Pons (tissue), 1 donor: ENCODE measurements at regions not wholly inside any gene's neighbourhood (a gene's known extent, or its start where the extent isn't known, plus 50 kb on each side); places are given as distances from the start of the nearest gene placed in this dataset.
"Not testable (repeated sequence)": the region's sequence is repeated elsewhere in the genome, so short reads cannot be mapped to it uniquely, and the experiment has no call there.

Experiments used
- DNase-seq: peaks from one replicate; pipeline ENCODE4 v3.0.0-alpha.2; 2016; ENCODE audit warnings: low spot score

GRCh38 chr4:111136438-111136837 lies 513.6 kb upstream of the PITX2 start:
- no peak for DNase-seq

DNA sequence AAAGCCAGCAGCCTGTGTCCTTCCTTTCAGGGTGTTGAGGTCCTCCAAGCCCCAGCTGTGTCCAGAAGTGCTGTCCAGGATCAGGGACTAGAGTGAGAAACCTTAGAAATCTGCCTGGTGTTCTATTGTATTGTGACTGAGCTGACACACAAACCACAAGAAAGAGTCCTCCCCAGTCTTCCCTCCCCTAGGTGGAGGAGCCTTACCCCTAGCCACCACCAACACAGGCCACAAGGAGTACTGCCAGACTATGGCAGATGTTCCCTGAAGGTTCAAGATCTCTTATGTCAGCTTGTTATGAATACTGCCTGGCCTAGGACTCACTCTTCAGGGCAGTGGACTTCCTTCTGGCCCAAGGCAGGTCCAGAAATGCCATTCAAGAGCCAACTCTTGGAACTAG lies 514.1 kb upstream of the PITX2 start:
- no peak for DNase-seq

GRCh38 chr4:111143510-111143909 lies 520.6 kb upstream of the PITX2 start:
- no peak for DNase-seq

DNA sequence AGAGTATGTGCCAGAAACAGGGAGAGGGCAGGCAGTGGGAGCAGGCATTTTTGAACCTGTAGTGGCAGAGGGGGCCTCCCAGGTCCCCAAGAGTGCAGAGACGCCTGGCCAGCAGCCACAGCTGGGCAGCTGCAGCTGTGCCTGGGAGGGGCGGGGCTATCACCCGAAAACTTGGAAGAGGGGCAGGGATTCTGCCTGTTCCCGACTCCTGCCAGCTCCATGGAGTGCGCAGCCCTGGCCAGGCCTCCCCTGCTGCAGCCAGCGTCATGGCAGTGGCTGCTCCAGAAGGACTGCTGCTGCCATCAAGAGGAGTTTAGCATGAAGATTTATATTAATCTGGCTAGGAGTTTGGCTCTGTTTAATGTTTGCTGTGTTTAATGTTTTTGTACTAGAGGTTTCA lies 532.1 kb upstream of the PITX2 start:
- no peak for DNase-seq

DNA sequence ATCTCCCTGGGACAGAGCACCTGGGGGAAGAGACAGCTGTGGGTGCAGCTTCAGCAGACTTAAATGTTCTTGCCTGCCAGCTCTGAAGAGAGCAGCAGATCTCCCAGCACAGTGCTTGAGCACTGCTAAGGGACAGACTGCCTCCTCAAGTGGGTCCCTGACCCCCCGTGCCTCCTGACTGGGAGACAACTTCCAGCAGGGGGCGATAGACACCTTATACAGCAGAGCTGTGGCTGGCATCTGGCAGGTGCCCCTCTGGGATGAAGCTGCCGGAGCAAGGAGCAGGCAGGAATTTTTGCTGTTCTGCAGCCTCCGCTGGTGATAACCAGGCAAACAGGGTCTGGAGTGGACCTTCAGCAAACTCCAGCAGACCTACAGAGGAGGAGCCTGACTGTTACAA lies 541.7 kb upstream of the PITX2 start:
- not testable (repeated sequence) for DNase-seq

DNA sequence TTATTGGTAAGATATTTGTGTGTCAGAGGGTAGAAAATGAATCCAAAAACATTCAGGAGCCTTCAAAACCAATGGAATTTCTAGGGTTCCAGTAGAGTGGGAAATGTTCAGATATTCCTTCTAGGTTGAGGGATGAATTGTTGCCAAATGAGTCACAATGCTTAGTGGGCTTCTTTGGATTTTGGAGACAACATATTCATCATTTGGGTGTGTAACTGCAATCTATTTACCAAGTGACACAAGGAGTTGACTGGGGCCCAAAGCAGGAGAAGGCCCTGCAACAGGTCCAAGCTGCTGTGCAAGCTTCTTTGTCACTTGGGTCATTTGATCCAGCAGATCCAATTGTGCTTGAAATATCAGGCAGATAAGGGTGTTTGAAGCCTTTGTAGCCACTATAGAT lies 551.5 kb upstream of the PITX2 start:
- DNase-seq = no peak

- no peak for DNase-seq
Measured at GRCh38 chr4:111178231-111178630, 555.4 kb upstream of the PITX2 start.

DNA sequence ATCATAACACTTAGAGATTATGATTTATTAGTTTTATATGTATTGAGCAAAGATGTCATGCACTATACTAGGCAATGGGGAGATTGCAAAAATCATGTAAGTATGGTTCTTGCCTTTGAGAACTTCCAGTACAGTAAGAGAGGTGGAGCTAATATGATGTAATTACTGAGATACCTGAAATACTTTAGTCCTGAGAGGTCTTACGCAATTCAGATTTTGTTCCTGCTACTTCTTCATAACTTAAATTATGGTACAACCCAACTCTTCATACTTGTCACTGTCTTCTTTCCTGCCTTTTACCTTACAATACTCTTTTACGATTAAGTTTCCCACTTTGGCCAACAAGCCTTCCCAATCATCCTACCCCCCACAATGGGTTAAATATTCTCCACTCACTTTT lies 564.2 kb upstream of the PITX2 start:
- DNase-seq = no peak

GRCh38 chr4:111198446-111198845 lies 575.6 kb upstream of the PITX2 start:
- no peak for DNase-seq

- no peak for DNase-seq
Measured at GRCh38 chr4:111204797-111205196, 581.9 kb upstream of the PITX2 start.

GRCh38 chr4:111208970-111209369 lies 586.1 kb upstream of the PITX2 start:
- no peak for DNase-seq

DNA sequence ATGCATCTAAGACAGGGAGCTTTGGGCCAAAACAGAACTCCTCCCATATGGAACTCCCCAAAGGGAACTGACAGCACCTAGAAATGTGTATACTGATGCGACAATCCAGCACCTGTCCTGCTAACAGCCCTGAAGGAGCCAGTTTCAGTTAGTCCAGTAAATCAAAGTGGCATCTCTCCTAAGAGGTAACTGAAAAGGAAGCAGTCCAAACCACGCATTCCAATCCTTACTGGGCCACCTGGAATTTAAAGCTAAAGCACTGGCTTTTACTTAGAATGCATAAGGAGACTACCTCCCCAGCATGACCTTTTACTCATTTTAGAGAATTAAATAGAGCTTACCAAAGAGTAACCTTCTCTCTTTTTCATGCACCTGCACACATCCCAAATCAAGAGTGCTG lies 586.8 kb upstream of the PITX2 start:
- no peak for DNase-seq

DNA sequence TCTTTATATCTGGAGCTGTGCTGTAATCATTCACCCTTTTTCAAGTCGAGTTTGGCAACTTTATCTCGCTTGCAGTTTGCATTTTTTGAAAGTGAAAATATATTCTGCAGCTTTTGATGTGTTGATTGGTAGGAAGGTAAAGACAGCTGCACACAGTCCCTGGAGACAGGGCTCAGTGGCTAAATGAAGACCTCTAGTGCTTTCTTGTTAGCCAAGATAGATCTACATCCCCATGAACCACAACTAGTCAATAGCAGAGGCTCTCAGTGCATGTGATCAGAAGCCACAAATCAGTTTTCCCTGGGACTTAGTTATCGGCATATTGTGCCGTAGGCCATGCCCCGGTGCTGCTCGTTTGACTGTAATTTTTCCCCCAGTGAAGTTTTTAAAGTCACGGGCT lies 587.7 kb upstream of the PITX2 start:
- no peak for DNase-seq

DNA sequence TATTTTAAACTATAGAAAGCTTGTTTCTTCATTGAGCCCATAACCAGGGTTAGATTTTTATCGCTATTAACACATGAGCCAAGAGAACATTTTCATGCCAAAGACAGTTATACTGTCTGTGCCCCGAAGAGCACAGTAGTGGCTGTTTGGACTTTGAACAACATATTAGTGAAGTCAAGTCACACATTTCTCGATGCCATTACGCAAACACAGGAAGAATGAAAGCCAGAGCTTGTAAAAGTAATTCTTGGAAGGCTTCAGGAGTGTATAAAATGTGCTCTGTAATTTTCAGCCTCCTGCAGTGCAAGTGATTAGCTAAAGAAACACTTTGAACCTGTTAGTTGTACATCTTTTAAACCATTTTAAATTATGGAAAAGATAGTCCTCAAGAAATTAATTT lies 590.7 kb upstream of the PITX2 start:
- no peak for DNase-seq

DNA sequence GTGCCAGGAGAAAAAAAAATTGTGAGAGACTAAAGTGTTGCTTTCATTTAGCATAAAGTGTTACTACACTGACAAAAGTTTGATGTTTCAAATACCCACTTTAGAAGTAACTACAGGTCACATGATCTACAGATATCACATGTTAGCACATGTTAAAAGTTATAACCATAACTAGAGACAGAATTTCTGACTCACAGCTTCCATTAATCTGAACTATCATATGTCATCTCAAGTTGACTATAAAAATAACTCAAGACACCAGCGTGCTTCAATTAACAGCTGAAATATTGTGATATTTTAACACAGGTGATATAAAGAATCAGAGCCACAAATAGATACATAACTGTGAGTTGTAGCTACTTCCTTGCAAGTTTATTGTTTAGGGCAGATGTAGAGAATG lies 591.5 kb upstream of the PITX2 start:
- DNase-seq = no peak

DNA sequence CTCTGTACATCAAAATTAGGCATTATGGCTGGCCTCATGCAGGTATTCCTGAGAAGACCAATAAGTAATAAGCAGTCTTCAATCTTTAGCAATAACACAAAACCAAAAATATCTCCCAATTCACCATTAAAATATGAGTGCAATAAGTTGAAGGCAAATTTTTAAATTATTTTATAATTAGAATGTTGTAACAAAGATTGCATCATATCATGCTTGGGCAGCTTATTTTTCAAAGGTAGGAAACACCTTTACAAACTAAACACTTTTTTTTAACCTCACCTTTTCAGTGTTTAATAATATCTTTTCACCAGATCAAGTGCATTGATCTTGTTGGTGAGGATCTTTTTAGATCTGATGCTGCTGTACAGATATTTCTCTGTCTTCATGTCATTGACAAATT lies 592.9 kb upstream of the PITX2 start:
- DNase-seq = no peak

DNA sequence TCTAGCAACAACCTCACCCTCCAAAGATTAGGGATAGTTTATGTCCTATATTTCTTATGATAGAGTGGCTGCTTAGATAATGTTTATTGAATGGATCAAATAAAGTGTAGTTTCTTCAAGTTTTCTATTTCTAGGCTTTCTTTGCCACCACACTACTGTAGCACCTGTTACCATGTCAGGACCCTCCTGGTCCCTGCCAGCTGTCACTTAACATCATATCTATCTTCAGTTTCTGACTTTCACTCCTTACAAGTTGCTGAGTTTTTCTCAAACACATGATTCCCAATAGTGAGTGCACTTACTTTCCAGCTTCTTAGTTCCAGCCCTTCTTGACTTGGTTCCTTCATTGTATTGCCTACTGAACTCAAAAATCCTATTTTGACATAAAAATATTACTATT lies 593.9 kb upstream of the PITX2 start:
- DNase-seq = no peak

GRCh38 chr4:111221371-111221770 lies 598.5 kb upstream of the PITX2 start:
- no peak for DNase-seq

GRCh38 chr4:111228396-111228795 lies 605.5 kb upstream of the PITX2 start:
- DNase-seq = no peak

DNA sequence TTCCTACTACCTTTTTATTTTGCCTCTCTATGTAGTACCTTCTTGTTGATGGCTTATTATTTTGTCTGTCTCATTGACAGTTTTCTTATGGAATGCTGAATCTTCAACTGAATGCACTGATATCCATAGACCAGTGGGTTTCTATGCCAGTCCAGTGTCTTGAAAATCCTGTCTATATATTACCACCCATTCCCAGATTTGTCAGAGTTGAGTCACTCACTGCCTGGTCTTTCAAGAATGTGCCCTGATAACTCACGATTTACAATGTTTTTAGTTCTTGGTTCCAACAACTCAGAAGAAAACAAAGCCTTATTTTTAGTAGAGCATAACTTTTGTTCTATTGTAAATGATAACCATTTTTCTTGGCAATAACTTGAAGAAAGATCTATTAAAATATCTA lies 606.0 kb upstream of the PITX2 start:
- DNase-seq = no peak

DNA sequence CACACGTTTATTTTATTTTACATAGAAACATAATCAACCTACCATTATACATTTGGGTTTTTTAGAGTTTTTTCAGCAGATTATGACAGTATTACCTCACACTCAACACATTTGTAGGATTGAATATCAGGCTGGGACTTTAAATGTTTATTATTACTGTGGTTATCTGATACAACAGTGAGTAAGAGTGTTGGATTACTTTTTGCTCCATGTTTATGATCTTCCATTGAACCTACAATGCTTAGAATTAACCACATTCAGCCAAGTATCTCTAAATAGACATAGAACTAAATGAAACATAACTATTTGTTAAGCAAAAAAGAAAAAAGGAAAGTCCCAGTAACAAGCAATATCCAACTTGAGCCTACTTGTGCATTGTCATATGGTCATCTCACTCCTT lies 607.4 kb upstream of the PITX2 start:
- no peak for DNase-seq

GRCh38 chr4:111231281-111231680 lies 608.4 kb upstream of the PITX2 start:
- DNase-seq = no peak

GRCh38 chr4:111234939-111235338 lies 612.1 kb upstream of the PITX2 start:
- no peak for DNase-seq

DNA sequence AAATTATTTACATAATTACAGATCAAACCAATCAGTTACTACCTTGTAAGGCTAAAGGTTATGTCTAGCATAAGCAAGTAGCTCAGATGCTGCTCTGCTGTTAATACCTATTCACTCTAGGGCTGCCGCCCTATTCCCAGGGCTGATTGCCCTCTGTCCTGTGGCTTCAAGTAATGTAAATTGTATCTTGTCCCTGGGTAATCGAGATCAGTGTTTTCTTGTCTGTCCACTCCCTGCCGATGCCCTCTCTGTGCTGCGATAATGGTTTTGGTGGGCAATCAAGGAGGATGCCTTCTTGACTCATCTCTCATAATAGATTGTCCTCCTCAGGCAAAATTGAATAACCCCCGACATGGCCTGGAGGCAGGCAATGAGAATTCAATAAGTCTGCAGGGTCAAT lies 641.0 kb upstream of the PITX2 start:
- DNase-seq = no peak

DNA sequence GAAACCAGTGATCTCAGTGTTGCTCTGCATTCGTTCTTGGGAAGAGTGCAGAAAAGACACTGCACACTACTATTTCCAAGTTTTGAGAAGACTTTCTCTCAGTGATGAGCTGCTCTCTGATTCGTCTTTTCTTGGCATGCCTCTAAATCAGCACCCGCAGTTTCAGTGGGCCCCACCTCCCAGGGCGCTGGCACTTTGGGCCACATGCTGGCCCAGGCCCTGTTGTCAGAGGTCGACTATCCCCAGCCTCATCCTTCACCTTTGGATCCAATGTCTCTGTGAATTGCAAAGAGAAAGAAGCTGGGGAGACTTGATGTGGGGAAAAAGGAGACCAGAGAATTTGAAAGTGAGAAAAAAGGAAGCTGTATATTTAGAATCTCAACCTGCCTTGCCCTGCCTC lies 644.1 kb upstream of the PITX2 start:
- DNase-seq = no peak
